Activated T-helper 2 cell treated with anti-CD3 and anti-CD28 coated beads, Interferon-gamma antibody, Interleukin-2, Interleukin-4, amounts not matched to agents 10 μg/mL and 5 μg/mL and 100 μg/mL, durations not matched to agents 14 hours and 24 hours and 36 hours (primary cell): ENCODE measurements at regions not wholly inside any gene's neighbourhood (a gene's known extent, or its start where the extent isn't known, plus 50 kb on each side); places are given as distances from the start of the nearest gene placed in this dataset.

Experiments used
- DNase-seq: peaks from one replicate; pipeline ENCODE4 v3.0.0; 2021; ENCODE audit warnings: low spot score
- H3K27ac Mint-ChIP-seq: one replicate; pipeline ENCODE4 v1.8.0; 2021; ENCODE audit warnings: mixed read lengths
- H3K27me3 Mint-ChIP-seq: one replicate; pipeline ENCODE4 v1.8.0; 2021; ENCODE audit warnings: low read depth, mixed read lengths
- H3K36me3 Mint-ChIP-seq: one replicate; pipeline ENCODE4 v1.8.0; 2021; ENCODE audit warnings: low read depth, mixed read lengths
- H3K4me1 Mint-ChIP-seq: one replicate; pipeline ENCODE4 v1.8.0; 2021; ENCODE audit warnings: low read depth, mixed read lengths
- H3K4me3 Mint-ChIP-seq: one replicate; pipeline ENCODE4 v1.8.0; 2021; ENCODE audit warnings: low read depth, mild to moderate bottlenecking, moderate library complexity, mixed read lengths
- H3K9me3 Mint-ChIP-seq: one replicate; pipeline ENCODE4 v1.8.0; 2021; ENCODE audit warnings: mixed read lengths
- intact Hi-C: fragments of 100-400 bp; cut with micrococcal nuclease; formaldehyde crosslinking; loops from one replicate; pipeline ENCODE4 v1.15.1; 2023

GRCh38 chr1:187624812-187625545 lies 796.2 kb downstream of the PLA2G4A start:
- Mint-ChIP-seq H3K9me3 (peaks cover 9% of the 10 kb centered on the region), H3K36me3 (no peaks in the 10 kb centered on the region)

GRCh38 chr1:187626056-187626455 lies 797.3 kb downstream of the PLA2G4A start:
- H3K4me3 Mint-ChIP-seq = no peak overlapping the region
- DNase-seq = no peak
- no peaks in the 10 kb centered on the region for H3K36me3 Mint-ChIP-seq
- peaks cover 17% of the 10 kb centered on the region for H3K9me3 Mint-ChIP-seq
- no peaks in the 10 kb centered on the region for H3K27me3 Mint-ChIP-seq
- intact Hi-C loops = no loop called here
- H3K27ac Mint-ChIP-seq = no peak overlapping the region
- no peaks in the 10 kb centered on the region for H3K4me1 Mint-ChIP-seq

More at GRCh38 chr1:187624812-187625545, 796.2 kb downstream of the PLA2G4A start:
- intact Hi-C loops = no loop called here
- H3K4me3 Mint-ChIP-seq = no peak overlapping the region
- no peaks in the 10 kb centered on the region for H3K4me1 Mint-ChIP-seq
- no peak overlapping the region for H3K27ac Mint-ChIP-seq
- DNase-seq = no peak
- H3K27me3 Mint-ChIP-seq = no peaks in the 10 kb centered on the region

- intact Hi-C loops = no loop called here
- DNase-seq = no peak
- Mint-ChIP-seq H3K27me3 (no peaks in the 10 kb centered on the region), H3K4me1 (no peaks in the 10 kb centered on the region), H3K36me3 (no peaks in the 10 kb centered on the region), H3K4me3 (no peak overlapping the region), H3K9me3 (peaks cover 23% of the 10 kb centered on the region), H3K27ac (no peak overlapping the region)
Measured at GRCh38 chr1:187627516-187627915, 798.8 kb downstream of the PLA2G4A start.

DNA sequence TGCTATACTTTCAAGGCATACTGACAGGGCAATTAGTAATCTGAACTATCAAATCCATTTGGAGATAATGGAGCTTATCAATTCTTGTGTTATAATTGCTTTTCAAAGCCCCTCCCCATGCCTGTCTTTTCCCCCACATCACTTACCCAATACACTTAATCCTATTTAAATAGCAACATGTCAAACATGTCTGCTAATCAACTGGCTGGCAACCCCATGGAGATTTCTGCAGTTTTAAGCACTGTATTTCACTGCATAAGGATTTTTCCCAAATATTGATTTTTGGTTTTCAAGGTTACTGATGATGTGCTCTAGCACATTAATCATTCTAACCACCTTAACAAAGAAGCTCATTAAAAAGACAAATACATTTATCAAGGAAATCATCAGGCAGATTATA lies 800.3 kb downstream of the PLA2G4A start:
- no peaks in the 10 kb centered on the region for H3K36me3 Mint-ChIP-seq
- H3K4me1 Mint-ChIP-seq = no peaks in the 10 kb centered on the region
- H3K9me3 Mint-ChIP-seq = peaks cover 23% of the 10 kb centered on the region

DNA sequence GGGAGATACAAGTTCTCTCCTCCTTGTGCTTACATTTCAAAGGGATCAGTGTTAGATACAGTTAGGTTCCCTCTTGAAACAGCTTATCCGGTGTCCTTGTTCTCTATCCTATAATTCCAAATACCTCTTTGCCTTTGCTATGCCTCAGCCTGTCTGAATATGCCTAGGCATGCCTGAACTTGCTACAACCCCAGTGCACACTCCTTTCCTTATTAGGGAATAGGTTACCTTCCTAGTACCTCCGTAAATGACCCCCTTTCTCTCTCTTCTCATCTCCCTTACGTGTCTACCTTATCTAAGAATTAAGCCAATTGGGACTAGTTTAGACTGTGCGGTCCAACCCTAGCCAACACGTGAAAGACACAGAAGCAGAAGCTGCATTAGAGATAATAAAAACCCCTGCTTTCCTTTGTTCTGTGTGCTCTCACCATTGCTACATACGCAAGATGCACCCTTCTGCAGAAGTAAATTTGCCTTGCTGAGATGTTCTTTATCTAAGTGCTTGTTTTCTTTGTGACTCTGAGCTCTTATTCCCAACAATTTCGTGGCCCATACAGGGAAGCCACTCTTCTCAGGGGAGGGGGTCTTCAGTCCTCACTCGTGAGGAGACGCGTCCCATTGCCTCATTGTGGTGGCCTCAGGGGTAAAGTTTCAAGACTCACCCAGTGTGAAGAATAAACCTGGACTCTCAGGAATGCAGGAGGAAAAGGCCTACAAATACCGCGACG lies 802.1 kb downstream of the PLA2G4A start:
- H3K4me3 Mint-ChIP-seq = no peak overlapping the region

More for the DNA sequence above, 800.3 kb downstream of the PLA2G4A start:
- no peaks in the 10 kb centered on the region for H3K27me3 Mint-ChIP-seq
- DNase-seq = no peak
- H3K27ac Mint-ChIP-seq = no peak overlapping the region
- intact Hi-C loops = no loop called here
- H3K4me3 Mint-ChIP-seq = no peak overlapping the region

DNA sequence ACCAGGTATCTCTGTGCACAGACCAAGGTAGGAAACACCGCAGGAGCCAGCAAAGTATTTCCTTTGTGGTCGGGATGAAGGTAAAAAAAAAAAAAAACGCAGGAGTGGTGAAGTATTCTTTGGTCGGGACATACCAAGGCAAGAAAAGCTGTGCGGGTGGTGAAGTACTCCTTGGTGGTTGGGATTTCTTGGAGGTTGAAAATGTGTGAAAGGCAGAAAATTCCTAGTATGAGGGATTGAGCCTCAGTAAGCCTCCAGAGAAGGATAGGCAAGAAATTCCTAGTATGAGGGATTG lies 802.6 kb downstream of the PLA2G4A start:
- Mint-ChIP-seq H3K9me3 (peaks cover 22% of the 10 kb centered on the region), H3K27ac (no peak overlapping the region), H3K36me3 (no peaks in the 10 kb centered on the region), H3K27me3 (no peaks in the 10 kb centered on the region), H3K4me1 (no peaks in the 10 kb centered on the region), H3K4me3 (no peak overlapping the region)
- intact Hi-C loops = no loop called here
- no peak for DNase-seq

More for the DNA sequence above, 802.1 kb downstream of the PLA2G4A start:
- no peaks in the 10 kb centered on the region for H3K4me1 Mint-ChIP-seq
- no peak overlapping the region for H3K27ac Mint-ChIP-seq
- no peaks in the 10 kb centered on the region for H3K27me3 Mint-ChIP-seq
- H3K9me3 Mint-ChIP-seq = peaks cover 23% of the 10 kb centered on the region
- intact Hi-C loops = no loop called here
- no peak for DNase-seq
- H3K36me3 Mint-ChIP-seq = no peaks in the 10 kb centered on the region

DNA sequence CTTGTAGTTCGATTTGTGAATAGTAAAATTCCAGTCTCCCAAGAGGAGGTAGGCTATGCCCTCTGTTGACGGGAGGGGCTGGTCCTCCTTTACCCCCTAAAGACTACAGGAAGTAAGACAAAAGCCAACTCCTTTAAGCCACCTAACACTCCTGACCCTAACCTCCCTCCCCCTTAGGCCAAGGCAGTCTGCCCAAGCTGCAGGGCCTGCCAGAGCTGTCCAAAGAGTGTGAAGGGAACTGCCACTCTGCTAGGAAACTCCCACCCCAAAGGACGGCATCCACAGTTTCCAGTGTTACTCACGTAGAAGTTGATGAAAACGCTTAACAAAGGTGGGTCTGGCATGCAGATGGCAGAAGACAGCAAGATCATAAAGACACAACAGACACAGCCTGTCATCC lies 803.2 kb downstream of the PLA2G4A start:
- no peaks in the 10 kb centered on the region for H3K36me3 Mint-ChIP-seq
- intact Hi-C loops = no loop called here
- no peaks in the 10 kb centered on the region for H3K4me1 Mint-ChIP-seq
- DNase-seq = no peak
- peaks cover 22% of the 10 kb centered on the region for H3K9me3 Mint-ChIP-seq
- H3K27ac Mint-ChIP-seq = no peak overlapping the region
- no peaks in the 10 kb centered on the region for H3K27me3 Mint-ChIP-seq
- H3K4me3 Mint-ChIP-seq = no peak overlapping the region

GRCh38 chr1:187634940-187635339 lies 806.2 kb downstream of the PLA2G4A start:
- DNase-seq = no peak
- intact Hi-C loops = no loop called here
- no peaks in the 10 kb centered on the region for H3K4me1 Mint-ChIP-seq
- H3K36me3 Mint-ChIP-seq = no peaks in the 10 kb centered on the region
- H3K27ac Mint-ChIP-seq = no peak overlapping the region
- peaks cover 22% of the 10 kb centered on the region for H3K9me3 Mint-ChIP-seq
- H3K4me3 Mint-ChIP-seq = no peak overlapping the region
- no peaks in the 10 kb centered on the region for H3K27me3 Mint-ChIP-seq

DNA sequence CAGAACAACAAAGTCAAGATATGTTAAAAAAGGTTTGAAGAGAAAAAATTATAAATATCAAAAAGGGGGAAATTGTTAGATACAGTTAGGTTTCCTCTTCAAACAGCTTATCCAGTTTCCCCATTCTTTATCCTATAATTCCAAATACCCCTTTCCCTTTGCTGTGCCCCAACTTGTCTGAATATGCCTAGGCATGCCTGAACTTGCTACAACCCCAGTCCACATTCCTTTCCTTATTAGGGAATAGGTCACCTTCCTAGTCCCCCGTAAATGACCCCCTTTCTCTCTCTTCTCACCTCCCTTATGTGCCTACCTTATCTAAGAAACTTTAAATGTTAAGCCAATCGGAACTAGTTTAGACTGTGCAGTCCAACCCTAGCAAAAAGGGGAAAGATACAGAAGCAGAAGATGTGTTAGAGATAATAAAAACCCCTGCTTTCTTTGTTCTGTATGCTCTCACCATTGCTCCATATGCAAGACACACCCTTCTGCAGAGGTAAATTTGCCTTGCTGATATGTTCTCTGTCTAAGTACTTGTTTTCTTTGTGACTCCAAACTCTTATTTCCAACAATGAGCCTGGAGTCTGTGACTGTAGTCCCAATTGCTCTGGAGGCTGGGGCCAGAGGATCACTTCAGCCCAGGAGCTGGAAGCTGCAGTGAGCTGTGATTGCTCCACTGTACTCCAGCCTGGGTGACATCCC lies 810.1 kb downstream of the PLA2G4A start:
- intact Hi-C loops = no loop called here
- Mint-ChIP-seq H3K27ac (no peak overlapping the region), H3K4me3 (no peak overlapping the region), H3K36me3 (no peaks in the 10 kb centered on the region), H3K27me3 (no peaks in the 10 kb centered on the region), H3K4me1 (no peaks in the 10 kb centered on the region), H3K9me3 (peaks cover 7% of the 10 kb centered on the region)
- no peak for DNase-seq

DNA sequence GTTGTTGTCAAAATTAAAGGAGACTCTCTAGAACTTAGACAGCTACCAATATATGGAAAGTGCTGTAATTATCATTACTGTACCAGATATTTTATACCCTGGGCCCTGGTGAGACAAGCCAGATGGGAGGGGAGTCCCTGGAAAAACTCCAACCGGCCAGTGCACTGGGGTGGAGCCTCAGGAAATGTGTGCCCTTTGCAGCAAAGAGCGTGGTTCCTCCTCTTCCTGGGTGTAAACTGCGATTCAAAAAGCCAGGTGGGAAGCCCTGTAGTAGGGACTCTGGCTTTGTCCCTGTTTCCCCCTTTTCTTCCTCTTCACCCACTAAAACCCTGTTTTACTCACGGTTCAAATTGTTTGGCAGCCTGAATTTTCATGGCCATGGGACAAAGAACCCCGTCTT lies 812.3 kb downstream of the PLA2G4A start:
- Mint-ChIP-seq H3K9me3 (no peaks in the 10 kb centered on the region), H3K36me3 (no peaks in the 10 kb centered on the region), H3K27ac (no peak overlapping the region), H3K27me3 (no peaks in the 10 kb centered on the region), H3K4me1 (no peaks in the 10 kb centered on the region), H3K4me3 (no peak overlapping the region)
- intact Hi-C loops = no loop called here
- DNase-seq = no peak

DNA sequence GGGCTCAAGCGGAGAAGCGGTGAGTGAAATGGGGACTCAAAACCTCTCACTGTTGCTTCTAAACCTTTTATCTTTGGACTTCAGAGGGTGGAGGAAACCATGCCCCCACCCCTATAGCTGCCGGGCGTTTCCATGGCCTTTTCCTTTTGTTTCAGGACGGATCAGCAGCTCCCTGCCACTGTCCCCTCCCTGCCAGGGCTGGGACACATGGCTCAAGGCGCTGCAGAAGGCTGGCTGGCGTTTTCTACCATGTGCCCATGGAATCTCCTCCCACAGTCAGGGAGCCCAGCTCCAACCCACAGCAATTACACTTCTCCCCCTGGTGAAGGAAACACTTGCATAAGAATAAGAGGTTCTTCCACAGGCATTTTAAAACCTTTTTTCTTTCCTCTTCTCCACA lies 812.7 kb downstream of the PLA2G4A start:
- H3K27ac Mint-ChIP-seq = no peak overlapping the region
- no peaks in the 10 kb centered on the region for H3K9me3 Mint-ChIP-seq
- no peak overlapping the region for H3K4me3 Mint-ChIP-seq
- H3K36me3 Mint-ChIP-seq = no peaks in the 10 kb centered on the region
- H3K4me1 Mint-ChIP-seq = no peaks in the 10 kb centered on the region
- DNase-seq = no peak
- H3K27me3 Mint-ChIP-seq = no peaks in the 10 kb centered on the region
- intact Hi-C loops = no loop called here

DNA sequence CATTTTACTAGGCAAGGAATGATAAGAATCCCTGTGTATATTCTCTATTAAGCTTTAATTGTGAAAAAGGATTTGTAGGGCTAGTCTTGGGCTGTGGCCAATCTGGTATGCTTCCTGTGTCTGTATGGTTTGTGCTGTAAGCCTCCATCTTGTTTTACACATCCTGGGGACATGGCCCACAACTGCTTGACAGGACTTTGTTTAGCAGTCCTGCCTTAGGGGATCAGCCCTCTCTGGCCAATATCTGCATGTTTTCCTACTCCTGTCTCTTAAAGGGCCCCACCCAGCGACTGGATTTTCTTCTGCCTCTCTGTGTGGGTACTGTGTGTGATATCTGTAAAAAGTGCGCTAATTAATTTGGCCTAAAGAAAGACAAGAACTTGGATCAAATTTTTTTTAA lies 813.2 kb downstream of the PLA2G4A start:
- no peak for DNase-seq

GRCh38 chr1:187645651-187646050 lies 816.9 kb downstream of the PLA2G4A start:
- Mint-ChIP-seq H3K9me3 (no peaks in the 10 kb centered on the region), H3K36me3 (no peaks in the 10 kb centered on the region), H3K4me3 (no peak overlapping the region), H3K27ac (no peak overlapping the region), H3K27me3 (no peaks in the 10 kb centered on the region), H3K4me1 (no peaks in the 10 kb centered on the region)
- intact Hi-C loops = no loop called here
- no peak for DNase-seq

More for the DNA sequence above, 813.2 kb downstream of the PLA2G4A start:
- Mint-ChIP-seq H3K9me3 (no peaks in the 10 kb centered on the region), H3K4me3 (no peak overlapping the region), H3K4me1 (no peaks in the 10 kb centered on the region), H3K27ac (no peak overlapping the region), H3K36me3 (no peaks in the 10 kb centered on the region), H3K27me3 (no peaks in the 10 kb centered on the region)
- intact Hi-C loops = no loop called here
